Gastroesophageal sphincter (tissue), 3 donors: ENCODE measurements at regions not wholly inside any gene's neighbourhood (a gene's known extent, or its start where the extent isn't known, plus 50 kb on each side); places are given as distances from the start of the nearest gene placed in this dataset.
A peak's percentile ranks its signal among the peaks of the same experiment; 100 is the strongest.

ENCODE experiments used
- EP300 ChIP-seq: sonication (generic); formaldehyde crosslinking; IDR thresholded peaks from one replicate; pipeline ENCODE4 v1.6.1; 2017; ENCODE audit warnings: antibody characterized with exemption, mild to moderate bottlenecking
- TF ChIP-seq, protein P1 (sequence below), 4 experiments: fragments of 200-600 bp in 2 of 4; fragments of 450-650 bp in 2 of 4; sonication (generic) in 1 of 4; IDR thresholded peaks; one replicate each; pipeline ENCODE4 v1.5.1; 2017 to 2019; ENCODE audit warnings: antibody characterized with exemption in 4 of 4, mild to moderate bottlenecking in 2 of 4, moderate library complexity in 2 of 4

DNA sequence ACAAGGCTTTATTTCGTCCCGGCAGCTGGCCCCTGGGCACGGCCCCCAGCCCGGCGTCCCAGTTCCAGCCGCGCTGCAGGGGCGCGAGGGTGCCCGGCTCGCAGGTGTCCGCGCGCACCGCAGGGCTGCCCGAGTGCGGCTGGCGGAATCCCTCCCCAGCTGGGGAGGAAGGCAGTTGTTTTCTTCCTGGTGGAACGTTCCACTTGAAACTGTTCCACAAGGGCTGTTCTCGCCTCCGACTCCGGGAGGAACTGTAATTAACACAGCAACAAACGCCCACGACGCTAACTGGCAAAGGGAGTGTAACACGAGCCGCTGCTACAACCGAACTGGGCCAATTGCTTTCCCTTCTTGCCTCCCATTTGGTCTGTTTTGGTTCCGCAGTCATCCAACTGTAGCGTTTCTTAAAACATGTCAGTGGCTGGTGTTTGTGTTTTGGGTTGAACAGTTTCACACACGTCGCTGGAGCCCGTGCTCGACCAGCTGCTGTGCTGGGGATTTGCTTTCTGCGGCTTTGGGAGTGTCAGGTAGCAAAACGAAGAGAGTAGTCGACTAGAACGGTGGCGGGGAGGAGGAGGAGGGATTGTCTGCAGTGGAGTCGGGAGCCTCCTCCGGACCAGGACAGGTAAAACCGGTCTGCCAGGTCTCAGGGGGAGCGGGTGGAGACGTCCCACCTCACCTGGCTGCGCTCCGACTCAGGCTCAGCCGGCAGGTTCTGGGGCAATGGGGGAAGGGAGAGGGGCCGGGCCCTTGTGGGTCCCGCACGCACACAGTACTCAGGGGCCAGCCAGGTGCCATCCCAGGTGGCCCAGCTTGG lies 131.6 kb upstream of the NIPBL start:
- TF ChIP-seq, protein P1, sequence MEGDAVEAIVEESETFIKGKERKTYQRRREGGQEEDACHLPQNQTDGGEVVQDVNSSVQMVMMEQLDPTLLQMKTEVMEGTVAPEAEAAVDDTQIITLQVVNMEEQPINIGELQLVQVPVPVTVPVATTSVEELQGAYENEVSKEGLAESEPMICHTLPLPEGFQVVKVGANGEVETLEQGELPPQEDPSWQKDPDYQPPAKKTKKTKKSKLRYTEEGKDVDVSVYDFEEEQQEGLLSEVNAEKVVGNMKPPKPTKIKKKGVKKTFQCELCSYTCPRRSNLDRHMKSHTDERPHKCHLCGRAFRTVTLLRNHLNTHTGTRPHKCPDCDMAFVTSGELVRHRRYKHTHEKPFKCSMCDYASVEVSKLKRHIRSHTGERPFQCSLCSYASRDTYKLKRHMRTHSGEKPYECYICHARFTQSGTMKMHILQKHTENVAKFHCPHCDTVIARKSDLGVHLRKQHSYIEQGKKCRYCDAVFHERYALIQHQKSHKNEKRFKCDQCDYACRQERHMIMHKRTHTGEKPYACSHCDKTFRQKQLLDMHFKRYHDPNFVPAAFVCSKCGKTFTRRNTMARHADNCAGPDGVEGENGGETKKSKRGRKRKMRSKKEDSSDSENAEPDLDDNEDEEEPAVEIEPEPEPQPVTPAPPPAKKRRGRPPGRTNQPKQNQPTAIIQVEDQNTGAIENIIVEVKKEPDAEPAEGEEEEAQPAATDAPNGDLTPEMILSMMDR (IDR thresholded peaks at IDR 0.05): peak in 2 of 4 experiments; percentile 57 to 58
- TF ChIP-seq EP300: no peak
